A549 (cell line): ENCODE measurements at regions not wholly inside any gene's neighbourhood (a gene's known extent, or its start where the extent isn't known, plus 50 kb on each side); places are given as distances from the start of the nearest gene placed in this dataset.
A peak's percentile ranks its signal among the peaks of the same experiment; 100 is the strongest.

Experiments used
- ATAC-seq, 2 experiments: fragments of 200-7000 bp in 1 of 2; fragments of >200 bp in 1 of 2; cut with Nextera tagmentation in 1 of 2; cut with Tn5 transposase in 1 of 2; 3 replicates each; pipeline versions ENCODE4 v1.8.0 to v1.9.1; 2018 to 2020; ENCODE audit warnings: mild to moderate bottlenecking in 1 of 2, moderate library complexity in 1 of 2
- CTCF ChIA-PET: fragments of 300-600 bp; sonication (Branson Sonifier 250); formaldehyde crosslinking; extraction: SDS; loops from one replicate; lab custom pipeline; 2021; ENCODE audit warnings: antibody characterized with exemption, inconsistent platforms; lab: Yijun Ruan, JAX
- POLR2A ChIA-PET: fragments of 350-600 bp; formaldehyde crosslinking; extraction: SDS; loops from one replicate; lab custom pipeline; 2021; ENCODE audit warnings: antibody characterized with exemption, inconsistent platforms; lab: Yijun Ruan, JAX
- DNase-seq, 2 experiments: peaks; one replicate each; pipeline versions ENCODE4 v3.0.0 to v3.0.0-alpha.2; 2011 to 2016; ENCODE audit warnings: low read depth in 1 of 2, low spot score in 1 of 2
- FAIRE-seq: peaks from 2 replicates; lab custom pipeline; 2011; peaks lifted over from hg19 to GRCh38; lab: Jason Lieb, UNC
- H3K27ac ChIP-seq, 2 experiments: fragments of >200 bp; sonication (Bioruptor Twin); formaldehyde crosslinking; 3 replicates each; pipeline ENCODE4 v1.5.1; 2016 to 2017
- H3K4me1 ChIP-seq: fragments of >200 bp; sonication (Bioruptor Twin); formaldehyde crosslinking; 3 replicates; pipeline ENCODE4 v1.6.1; 2016
- H3K4me2 ChIP-seq: fragments of >200 bp; sonication (Bioruptor Twin); formaldehyde crosslinking; 3 replicates; pipeline ENCODE4 v1.6.1; 2016
- H3K4me3 ChIP-seq: fragments of >200 bp; sonication (Bioruptor Twin); formaldehyde crosslinking; 3 replicates; pipeline ENCODE4 v1.5.1; 2016
- H3K9me3 ChIP-seq: fragments of >200 bp; sonication (Bioruptor Twin); formaldehyde crosslinking; 3 replicates; pipeline ENCODE4 v1.6.1; 2016
- CBX8 ChIP-seq: fragments of 200-600 bp; sonication (generic); IDR thresholded peaks from 2 replicates; pipeline ENCODE4 v1.6.1; 2016
- CHD2 ChIP-seq: fragments of 150-350 bp; IDR thresholded peaks from 2 replicates; pipeline ENCODE4 v1.6.1; 2014; ENCODE audit warnings: low read length; ENCODE audit not compliant: partially characterized antibody
- EHMT2 ChIP-seq: fragments of 200-600 bp; sonication (generic); IDR thresholded peaks from 2 replicates; pipeline ENCODE4 v1.6.1; 2016; ENCODE audit warnings: antibody characterized with exemption, low read depth, mild to moderate bottlenecking, moderate library complexity
- FOSL2 ChIP-seq, 2 experiments: fragments of 450-650 bp in 1 of 2; fragments of >200 bp in 1 of 2; sonication (Bioruptor Twin) in 1 of 2; formaldehyde crosslinking; IDR thresholded peaks; 2 replicates each; pipeline versions ENCODE4 v1.5.0 to v1.6.1; 2016 to 2020; ENCODE audit warnings: mild to moderate bottlenecking in 1 of 2, moderate library complexity in 1 of 2
- HEYL ChIP-seq: fragments of 250-450 bp; sonication (Bioruptor Pico); IDR thresholded peaks from 2 replicates; pipeline ENCODE4 v1.8.0; 2021; ENCODE audit warnings: mild to moderate bottlenecking, moderate library complexity
- HOXB5 ChIP-seq: fragments of 250-450 bp; sonication (Bioruptor Pico); IDR thresholded peaks from 2 replicates; pipeline ENCODE4 v1.5.0; 2020; ENCODE audit warnings: mild to moderate bottlenecking, moderate library complexity
- JUN ChIP-seq, 2 experiments: fragments of >200 bp; sonication (Bioruptor Twin); formaldehyde crosslinking; IDR thresholded peaks; 2 replicates in 1 of 2; 3 replicates in 1 of 2; pipeline ENCODE4 v1.6.1; 2016 to 2017
- JUNB ChIP-seq: fragments of >200 bp; sonication (Bioruptor Twin); formaldehyde crosslinking; IDR thresholded peaks from 2 replicates; pipeline ENCODE4 v1.6.1; 2016
- MAZ ChIP-seq: fragments of 150-350 bp; IDR thresholded peaks from 2 replicates; pipeline ENCODE4 v1.6.1; 2014; ENCODE audit warnings: antibody characterized with exemption, low read depth, low read length, borderline replicate concordance
- PHF8 ChIP-seq: fragments of 200-600 bp; sonication (generic); IDR thresholded peaks from 2 replicates; pipeline ENCODE4 v1.6.1; 2016; ENCODE audit warnings: low read depth, mild to moderate bottlenecking, antibody characterized with exemption, moderate library complexity, borderline replicate concordance
- RAD21 ChIP-seq, 2 experiments: fragments of >200 bp in 1 of 2; sonication (Bioruptor Twin) in 1 of 2; formaldehyde crosslinking in 1 of 2; IDR thresholded peaks in 1 of 2; conservative IDR thresholded peaks in 1 of 2; 2 replicates in 1 of 2; 3 replicates in 1 of 2; pipeline ENCODE4 v1.6.1; 2012 to 2018; ENCODE audit warnings: inconsistent platforms in 1 of 2
- RFX5 ChIP-seq: fragments of 450-650 bp; IDR thresholded peaks from 2 replicates; pipeline ENCODE4 v1.7.1; 2014; ENCODE audit warnings: antibody characterized with exemption, mild to moderate bottlenecking, moderate library complexity
- RNF2 ChIP-seq: fragments of 200-600 bp; sonication (generic); IDR thresholded peaks from 2 replicates; pipeline ENCODE4 v1.6.1; 2016; ENCODE audit warnings: low read depth, mild to moderate bottlenecking, antibody characterized with exemption, moderate library complexity, borderline replicate concordance
- ZC3H11A ChIP-seq: fragments of 450-650 bp; IDR thresholded peaks from 2 replicates; pipeline ENCODE4 v1.6.1; 2014; ENCODE audit warnings: antibody characterized with exemption, mild to moderate bottlenecking
- ZFP36 ChIP-seq: fragments of 450-650 bp; IDR thresholded peaks from 2 replicates; pipeline ENCODE4 v1.6.1; 2014; ENCODE audit warnings: borderline replicate concordance; ENCODE audit not compliant: partially characterized antibody
- ZSCAN20 ChIP-seq: fragments of 250-450 bp; sonication (Bioruptor Pico); IDR thresholded peaks from 2 replicates; pipeline ENCODE4 v1.8.0; 2022; ENCODE audit warnings: mild to moderate bottlenecking, moderate library complexity
- WGBS: methylation state at CpG from one replicate; pipeline ENCODE4 v1.1.6; 2017; ENCODE audit errors: missing lambda C conversion rate; 5-methylcytosine and 5-hydroxymethylcytosine counted together
- TF ChIP-seq, protein P1 (sequence below): fragments of 200-600 bp; sonication (generic); IDR thresholded peaks from 2 replicates; pipeline ENCODE4 v1.6.1; 2016; ENCODE audit warnings: antibody characterized with exemption, mild to moderate bottlenecking, moderate library complexity
- TF ChIP-seq, protein P2 (sequence below): IDR thresholded peaks from 2 replicates; pipeline ENCODE4 v1.6.1; 2012; ENCODE audit warnings: low read depth, borderline replicate concordance

DNA sequence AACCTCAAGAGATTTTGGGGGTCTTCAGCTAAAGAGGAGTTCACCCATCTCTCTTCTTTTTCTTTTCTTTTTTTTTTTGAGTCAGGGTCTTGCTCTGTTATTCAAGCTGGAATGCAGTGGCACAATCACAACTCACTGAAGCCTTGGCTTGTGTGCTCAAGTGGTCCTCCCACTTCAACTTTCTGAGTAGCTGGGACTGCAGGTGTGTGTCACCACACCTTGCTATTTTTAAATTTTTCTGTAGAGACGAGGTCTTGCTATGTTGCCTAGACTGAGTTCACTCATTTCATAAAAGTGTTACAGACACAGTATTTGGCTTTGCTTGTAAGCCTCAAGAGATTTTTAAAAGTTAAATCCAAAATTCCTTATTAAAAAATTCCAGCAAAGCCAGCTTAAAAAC, 71.7 kb downstream of the OXSM start:
- FAIRE-seq (no peak), DNase-seq (no peak), ATAC-seq (no peak)
- Histone ChIP-seq H3K9me3 (no peaks in the 10 kb centered on the region), H3K4me2 (no peak overlapping the region), H3K4me3 (no peak overlapping the region), H3K4me1 (no peaks in the 10 kb centered on the region), H3K27ac (no peak overlapping the region)
- WGBS, result 69% methylated on average over 1 of the region's 1 CpG
- POLR2A ChIA-PET, result no interaction called here
- CTCF ChIA-PET, result no interaction called here
- no peak for TF ChIP-seq MAZ
- no peak for TF ChIP-seq ZFP36
- TF ChIP-seq RFX5, result no peak
- TF ChIP-seq CBX8, result no peak
- TF ChIP-seq CHD2, result no peak
- TF ChIP-seq, protein P1, sequence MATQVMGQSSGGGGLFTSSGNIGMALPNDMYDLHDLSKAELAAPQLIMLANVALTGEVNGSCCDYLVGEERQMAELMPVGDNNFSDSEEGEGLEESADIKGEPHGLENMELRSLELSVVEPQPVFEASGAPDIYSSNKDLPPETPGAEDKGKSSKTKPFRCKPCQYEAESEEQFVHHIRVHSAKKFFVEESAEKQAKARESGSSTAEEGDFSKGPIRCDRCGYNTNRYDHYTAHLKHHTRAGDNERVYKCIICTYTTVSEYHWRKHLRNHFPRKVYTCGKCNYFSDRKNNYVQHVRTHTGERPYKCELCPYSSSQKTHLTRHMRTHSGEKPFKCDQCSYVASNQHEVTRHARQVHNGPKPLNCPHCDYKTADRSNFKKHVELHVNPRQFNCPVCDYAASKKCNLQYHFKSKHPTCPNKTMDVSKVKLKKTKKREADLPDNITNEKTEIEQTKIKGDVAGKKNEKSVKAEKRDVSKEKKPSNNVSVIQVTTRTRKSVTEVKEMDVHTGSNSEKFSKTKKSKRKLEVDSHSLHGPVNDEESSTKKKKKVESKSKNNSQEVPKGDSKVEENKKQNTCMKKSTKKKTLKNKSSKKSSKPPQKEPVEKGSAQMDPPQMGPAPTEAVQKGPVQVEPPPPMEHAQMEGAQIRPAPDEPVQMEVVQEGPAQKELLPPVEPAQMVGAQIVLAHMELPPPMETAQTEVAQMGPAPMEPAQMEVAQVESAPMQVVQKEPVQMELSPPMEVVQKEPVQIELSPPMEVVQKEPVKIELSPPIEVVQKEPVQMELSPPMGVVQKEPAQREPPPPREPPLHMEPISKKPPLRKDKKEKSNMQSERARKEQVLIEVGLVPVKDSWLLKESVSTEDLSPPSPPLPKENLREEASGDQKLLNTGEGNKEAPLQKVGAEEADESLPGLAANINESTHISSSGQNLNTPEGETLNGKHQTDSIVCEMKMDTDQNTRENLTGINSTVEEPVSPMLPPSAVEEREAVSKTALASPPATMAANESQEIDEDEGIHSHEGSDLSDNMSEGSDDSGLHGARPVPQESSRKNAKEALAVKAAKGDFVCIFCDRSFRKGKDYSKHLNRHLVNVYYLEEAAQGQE, result no peak
- no peak for TF ChIP-seq RNF2
- no peak for TF ChIP-seq RAD21 (conservative IDR thresholded peaks at IDR 0.05 in 1 of 2, IDR thresholded peaks at IDR 0.05 in 1 of 2)
- no peak for TF ChIP-seq PHF8

DNA sequence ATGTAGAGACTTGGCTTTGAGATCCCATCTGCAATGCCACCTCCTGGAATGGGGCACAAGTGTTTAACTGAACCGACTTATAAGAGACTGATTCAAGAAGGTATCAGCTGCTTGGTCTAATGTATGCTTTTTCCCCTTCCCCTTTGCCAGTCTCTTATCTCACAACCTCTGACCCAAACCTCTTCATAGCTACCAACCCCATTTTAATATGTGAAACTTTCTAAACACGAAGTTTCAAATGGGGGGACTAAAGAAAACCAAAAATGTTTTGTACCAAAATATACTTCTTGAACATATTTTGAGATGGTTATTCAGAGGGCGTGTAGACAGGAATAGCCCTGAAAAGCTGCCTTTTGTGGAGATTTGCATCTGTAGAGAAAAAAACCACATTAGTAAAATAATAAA, 73.1 kb downstream of the OXSM start:
- ChIA-PET POLR2A (no interaction called here), CTCF (interaction anchor here (1.3 kb wide), 1 partner anchor 215 kb away, joined by 4 read pairs; no protein-coding TSS in a partner anchor)
- Histone ChIP-seq H3K4me2 (no peak overlapping the region), H3K27ac (no peak overlapping the region), H3K4me1 (no peaks in the 10 kb centered on the region), H3K9me3 (no peaks in the 10 kb centered on the region), H3K4me3 (no peak overlapping the region)
- no peak for DNase-seq
- 38% methylated on average over 3 of the region's 3 CpGs for WGBS
- no peak for FAIRE-seq
- no peak for TF ChIP-seq FOSL2 (IDR thresholded peaks at IDR 0.05)
- no peak for TF ChIP-seq FOSL2 (CRISPR knock-in tag; IDR thresholded peaks at IDR 0.05)
- no peak for TF ChIP-seq ZSCAN20 (CRISPR knock-in tag)
- TF ChIP-seq ZC3H11A, result no peak
- TF ChIP-seq, protein P2, sequence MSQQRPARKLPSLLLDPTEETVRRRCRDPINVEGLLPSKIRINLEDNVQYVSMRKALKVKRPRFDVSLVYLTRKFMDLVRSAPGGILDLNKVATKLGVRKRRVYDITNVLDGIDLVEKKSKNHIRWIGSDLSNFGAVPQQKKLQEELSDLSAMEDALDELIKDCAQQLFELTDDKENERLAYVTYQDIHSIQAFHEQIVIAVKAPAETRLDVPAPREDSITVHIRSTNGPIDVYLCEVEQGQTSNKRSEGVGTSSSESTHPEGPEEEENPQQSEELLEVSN, result no peak
- TF ChIP-seq HEYL (CRISPR knock-in tag), result no peak
- no peak; a peak in 1 of 6 replicates for ATAC-seq

DNA sequence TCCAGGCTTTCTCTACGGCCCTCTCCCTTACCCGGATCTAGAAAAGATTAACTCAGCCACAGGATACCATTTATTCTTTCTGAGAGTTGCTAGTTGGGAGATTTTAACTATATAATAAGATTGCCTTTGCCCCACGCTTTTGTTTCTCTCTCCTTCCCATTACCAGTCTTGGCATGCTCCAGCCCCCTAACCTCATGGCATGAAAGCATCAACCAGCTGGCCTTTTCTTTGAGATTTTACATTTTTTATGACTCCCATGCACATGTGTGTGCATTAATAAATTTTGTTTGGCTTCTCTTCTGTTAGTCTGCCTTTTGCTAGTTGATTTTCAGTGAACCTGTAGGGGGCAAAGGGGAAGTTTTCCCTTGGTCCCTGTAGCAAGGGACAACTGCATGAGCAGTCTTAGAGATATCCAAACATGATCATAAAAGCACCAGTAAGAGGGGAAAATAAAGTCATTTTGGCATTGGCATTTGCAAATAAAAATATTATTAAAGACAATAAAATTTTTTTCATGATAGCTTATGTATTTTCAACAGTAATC, 73.6 kb downstream of the OXSM start:
- POLR2A ChIA-PET, result no interaction called here
- CTCF ChIA-PET, result interaction anchor here (0.6 to 1.7 kb wide), 2 partner anchors 59 to 216 kb away, joined by 3 to 6 read pairs; no protein-coding TSS in a partner anchor
- no peak overlapping the region for H3K4me3 ChIP-seq
- no peaks in the 10 kb centered on the region for H3K4me1 ChIP-seq
- WGBS, result 44% methylated on average over 3 of the region's 3 CpGs
- DNase-seq (no peak), FAIRE-seq (no peak), ATAC-seq (peak; percentile 77)
- no peak overlapping the region for H3K27ac ChIP-seq
- H3K4me2 ChIP-seq, result no peak overlapping the region
- H3K9me3 ChIP-seq, result no peaks in the 10 kb centered on the region
- TF ChIP-seq CBX8 (no peak), JUNB (no peak), HOXB5 (CRISPR knock-in tag) (no peak), RNF2 (no peak), EHMT2 (no peak), JUN (IDR thresholded peaks at IDR 0.05) (no peak)
- TF ChIP-seq, all 56 proteins: peak for 0
